ENCODE measurements at regions not wholly inside any gene's neighbourhood (a gene's known extent, or its start where the extent isn't known, plus 50 kb on each side); places are given as distances from the start of the nearest gene placed in this dataset.

DNA sequence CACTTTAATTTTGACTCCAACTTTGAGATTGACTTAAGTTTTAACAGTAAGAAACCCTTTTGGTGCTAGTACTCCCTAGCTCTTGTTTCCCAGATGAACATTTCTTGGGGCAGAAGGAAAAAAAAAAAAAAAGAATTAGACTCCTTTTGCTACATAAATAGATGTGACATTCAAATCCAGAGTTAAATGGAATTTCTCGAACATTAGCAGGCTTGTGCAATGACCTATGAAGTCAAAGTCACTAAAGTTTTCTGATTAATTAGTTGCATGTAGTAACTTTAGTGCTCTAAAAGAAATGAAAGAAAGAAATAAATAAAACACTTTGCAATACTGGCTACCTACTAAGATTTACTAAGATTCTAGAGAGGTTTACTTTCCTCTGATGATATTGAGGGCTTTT lies 106.8 kb downstream of the TMEM174 start:
- no peak for TF ChIP-seq POLR2A (IDR thresholded peaks at IDR 0.05)
- no peak for TF ChIP-seq POLR2AphosphoS5 (IDR thresholded peaks at IDR 0.05)
- TF ChIP-seq, protein P1, sequence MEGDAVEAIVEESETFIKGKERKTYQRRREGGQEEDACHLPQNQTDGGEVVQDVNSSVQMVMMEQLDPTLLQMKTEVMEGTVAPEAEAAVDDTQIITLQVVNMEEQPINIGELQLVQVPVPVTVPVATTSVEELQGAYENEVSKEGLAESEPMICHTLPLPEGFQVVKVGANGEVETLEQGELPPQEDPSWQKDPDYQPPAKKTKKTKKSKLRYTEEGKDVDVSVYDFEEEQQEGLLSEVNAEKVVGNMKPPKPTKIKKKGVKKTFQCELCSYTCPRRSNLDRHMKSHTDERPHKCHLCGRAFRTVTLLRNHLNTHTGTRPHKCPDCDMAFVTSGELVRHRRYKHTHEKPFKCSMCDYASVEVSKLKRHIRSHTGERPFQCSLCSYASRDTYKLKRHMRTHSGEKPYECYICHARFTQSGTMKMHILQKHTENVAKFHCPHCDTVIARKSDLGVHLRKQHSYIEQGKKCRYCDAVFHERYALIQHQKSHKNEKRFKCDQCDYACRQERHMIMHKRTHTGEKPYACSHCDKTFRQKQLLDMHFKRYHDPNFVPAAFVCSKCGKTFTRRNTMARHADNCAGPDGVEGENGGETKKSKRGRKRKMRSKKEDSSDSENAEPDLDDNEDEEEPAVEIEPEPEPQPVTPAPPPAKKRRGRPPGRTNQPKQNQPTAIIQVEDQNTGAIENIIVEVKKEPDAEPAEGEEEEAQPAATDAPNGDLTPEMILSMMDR (IDR thresholded peaks at IDR 0.05) = no peak
- H3K36me3 ChIP-seq = no peaks in the 10 kb centered on the region
- no peak for DNase-seq (ENCODE audit: low spot score in 2 of 2)
- H3K27ac ChIP-seq = peak overlapping the region in 1 of 2 donors; percentile 85
- no peak overlapping the region for H3K4me3 ChIP-seq
- peaks cover 0 to 16% of the 10 kb centered on the region in 2 donors for H3K4me1 ChIP-seq
- H3K27me3 ChIP-seq = no peaks in the 10 kb centered on the region
- intact Hi-C loops (cut with DNase I; ENCODE audit: low total_unique reads) = no loop called here
- no peaks in the 10 kb centered on the region for H3K9me3 ChIP-seq

DNA sequence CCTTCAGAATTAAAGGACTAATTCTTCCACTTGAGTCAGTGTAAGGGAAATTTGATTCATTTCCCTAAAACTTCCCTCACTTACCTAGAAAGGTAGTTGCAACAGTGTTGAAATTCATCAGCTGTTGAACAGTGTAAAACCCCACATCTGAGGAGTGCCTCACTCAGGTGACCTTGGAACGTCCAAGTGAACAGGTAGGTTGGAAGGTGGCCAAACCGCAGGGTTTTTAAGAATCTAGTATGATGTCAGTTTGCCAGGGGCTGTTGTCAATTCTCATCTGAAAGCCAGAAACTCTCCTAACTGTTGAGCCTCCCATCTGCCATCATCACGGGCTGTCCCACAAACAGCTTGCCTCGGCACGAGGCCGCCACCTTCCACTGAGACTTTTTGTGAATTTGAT lies 105.7 kb downstream of the TMEM174 start:
- peaks cover 0 to 16% of the 10 kb centered on the region in 2 donors for H3K4me1 ChIP-seq
- peak; percentile 69 to 87 for DNase-seq (ENCODE audit: low spot score in 2 of 2)
- no peaks in the 10 kb centered on the region for H3K27me3 ChIP-seq
- peak overlapping the region in 1 of 2 donors; percentile 85 for H3K27ac ChIP-seq
- H3K9me3 ChIP-seq = no peaks in the 10 kb centered on the region
- no peak for TF ChIP-seq POLR2A (IDR thresholded peaks at IDR 0.05)
- TF ChIP-seq, protein P1 (IDR thresholded peaks at IDR 0.05) = no peak
- peak in 1 of 3 donors; percentile 61 for TF ChIP-seq POLR2AphosphoS5 (IDR thresholded peaks at IDR 0.05)
- intact Hi-C loops (cut with DNase I; ENCODE audit: low total_unique reads) = no loop called here
- H3K36me3 ChIP-seq = no peaks in the 10 kb centered on the region
- no peak overlapping the region for H3K4me3 ChIP-seq

GRCh38 chr5:73274881-73275663 lies 102.1 kb downstream of the TMEM174 start:
- Histone ChIP-seq H3K27ac (peak overlapping the region; percentile 60 to 79), H3K4me3 (peak overlapping the region in 1 of 3 donors; percentile 21), H3K4me1 (peaks cover 0 to 6% of the 10 kb centered on the region in 2 donors), H3K36me3 (no peaks in the 10 kb centered on the region), H3K9me3 (no peaks in the 10 kb centered on the region), H3K27me3 (no peaks in the 10 kb centered on the region)
- intact Hi-C loops (cut with DNase I; ENCODE audit: low total_unique reads) = no loop called here
- TF ChIP-seq POLR2AphosphoS5 (IDR thresholded peaks at IDR 0.05) (no peak), POLR2A (IDR thresholded peaks at IDR 0.05) (no peak)
- TF ChIP-seq, protein P1 (IDR thresholded peaks at IDR 0.05) = no peak
- peak in 1 of 2 donors; percentile 70 for DNase-seq (ENCODE audit: low spot score in 2 of 2)

- Histone ChIP-seq H3K4me3 (no peak overlapping the region), H3K36me3 (no peaks in the 10 kb centered on the region), H3K27ac (peak overlapping the region in 1 of 2 donors; percentile 60), H3K4me1 (peaks cover 0 to 3% of the 10 kb centered on the region in 2 donors), H3K9me3 (no peaks in the 10 kb centered on the region), H3K27me3 (no peaks in the 10 kb centered on the region)
- intact Hi-C loops (cut with DNase I; ENCODE audit: low total_unique reads) = no loop called here
- no peak for DNase-seq (ENCODE audit: low spot score in 2 of 2)
- TF ChIP-seq POLR2A (IDR thresholded peaks at IDR 0.05) (no peak), POLR2AphosphoS5 (IDR thresholded peaks at IDR 0.05) (no peak)
- TF ChIP-seq, protein P1 (IDR thresholded peaks at IDR 0.05) = no peak
Measured at GRCh38 chr5:73274121-73274520, 101.1 kb downstream of the TMEM174 start.

DNA sequence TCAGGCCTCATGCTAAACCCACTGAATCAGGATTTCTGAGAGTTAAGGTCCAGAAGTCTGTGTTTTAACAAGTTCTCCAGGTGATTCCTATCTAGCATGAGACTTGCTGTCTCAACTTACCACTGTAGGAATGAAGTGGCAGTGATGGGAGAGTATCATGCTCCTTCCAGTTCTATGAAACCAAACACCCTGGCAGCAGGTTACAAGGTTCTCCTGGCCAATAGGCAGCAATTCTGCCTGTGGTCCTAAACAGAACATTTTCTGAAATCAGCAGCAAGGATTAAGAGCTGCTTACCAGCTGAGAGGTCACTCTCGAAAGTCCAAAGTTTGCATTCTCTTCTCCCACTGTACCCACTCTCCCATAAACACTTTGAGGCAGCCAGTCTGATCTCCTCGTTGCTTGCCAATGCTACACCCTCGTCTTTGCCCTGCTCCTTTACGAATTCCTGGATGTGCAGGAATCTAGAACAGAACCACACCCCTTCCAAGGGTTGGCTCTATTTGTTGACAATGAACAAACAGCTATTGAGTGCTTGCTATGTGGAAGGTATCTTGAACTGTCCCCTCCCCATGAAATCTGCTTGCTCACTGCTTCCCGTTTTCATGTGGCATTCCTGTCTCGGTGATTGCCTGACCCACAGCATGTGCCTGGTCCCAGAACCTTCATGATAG lies 100.5 kb downstream of the TMEM174 start:
- H3K27ac ChIP-seq = no peak overlapping the region
- no peaks in the 10 kb centered on the region for H3K27me3 ChIP-seq
- TF ChIP-seq, protein P1 (IDR thresholded peaks at IDR 0.05) = no peak
- TF ChIP-seq POLR2AphosphoS5 (IDR thresholded peaks at IDR 0.05) = no peak
- TF ChIP-seq POLR2A (IDR thresholded peaks at IDR 0.05) = no peak
- no peaks in the 10 kb centered on the region for H3K36me3 ChIP-seq
- intact Hi-C loops (cut with DNase I; ENCODE audit: low total_unique reads) = no loop called here
- H3K4me3 ChIP-seq = no peak overlapping the region
- H3K9me3 ChIP-seq = no peaks in the 10 kb centered on the region
- no peaks in the 10 kb centered on the region for H3K4me1 ChIP-seq
- DNase-seq (ENCODE audit: low spot score in 2 of 2) = no peak

Data from breast epithelium (tissue), 4 donors.